H1 (cell line): ENCODE measurements at regions not wholly inside any gene's neighbourhood (a gene's known extent, or its start where the extent isn't known, plus 50 kb on each side); places are given as distances from the start of the nearest gene placed in this dataset.

Source experiments
- CTCF ChIA-PET: fragments of 300-600 bp; sonication (Branson Sonifier 250); formaldehyde crosslinking; loops from one replicate; lab custom pipeline; 2021; ENCODE audit not compliant: partially characterized antibody; lab: Charles Lee
- POLR2A ChIA-PET: fragments of 300-600 bp; sonication (Branson Sonifier 250); formaldehyde crosslinking; loops from one replicate; lab custom pipeline; 2021; ENCODE audit warnings: inconsistent platforms; ENCODE audit not compliant: partially characterized antibody; lab: Charles Lee
- DNase-seq, 2 experiments: peaks; one replicate each; pipeline versions ENCODE4 v3.0.0 to v3.0.0-alpha.2; 2010 to 2022; ENCODE audit warnings: low spot score in 2 of 2, low read depth in 1 of 2, mixed read lengths in 1 of 2
- FAIRE-seq: peaks from 2 replicates; lab custom pipeline; 2011; peaks lifted over from hg19 to GRCh38; lab: Jason Lieb, UNC
- H2AFZ ChIP-seq: 2 replicates; pipeline ENCODE4 v1.8.1; 2012; ENCODE audit warnings: low read length, inconsistent platforms
- H2AK5ac ChIP-seq: 2 replicates; pipeline ENCODE4 v1.6.1; 2013; ENCODE audit warnings: low read depth, low read length
- H2BK120ac ChIP-seq: replicated peaks from 2 replicates; pipeline ENCODE3; 2013; ENCODE audit warnings: low read depth, low read length, inconsistent platforms
- H2BK12ac ChIP-seq: 2 replicates; pipeline ENCODE4 v1.6.1; 2013; ENCODE audit warnings: low read depth, low read length
- H2BK15ac ChIP-seq: 2 replicates; pipeline ENCODE4 v1.6.1; 2013; ENCODE audit warnings: low read length
- H2BK20ac ChIP-seq: 2 replicates; pipeline ENCODE4 v1.6.1; 2013; ENCODE audit warnings: low read length
- H2BK5ac ChIP-seq: 2 replicates; pipeline ENCODE4 v1.6.1; 2013; ENCODE audit warnings: low read depth, low read length
- H3K14ac ChIP-seq: 2 replicates; pipeline ENCODE4 v1.6.1; 2013; ENCODE audit warnings: inconsistent platforms; ENCODE audit not compliant: insufficient read length
- H3K18ac ChIP-seq: 2 replicates; pipeline ENCODE4 v1.6.1; 2013; ENCODE audit warnings: low read length; ENCODE audit errors: extremely low read depth
- H3K23ac ChIP-seq: 2 replicates; pipeline ENCODE4 v1.6.1; 2013; ENCODE audit warnings: inconsistent platforms; ENCODE audit not compliant: insufficient read length
- H3K23me2 ChIP-seq: 2 replicates; pipeline ENCODE4 v1.6.1; 2013; ENCODE audit warnings: low read depth, low read length
- H3K27ac ChIP-seq: 2 replicates; pipeline ENCODE4 v1.6.1; 2011; ENCODE audit warnings: low read depth, low read length, inconsistent platforms
- H3K27me3 ChIP-seq, 4 experiments: replicated peaks in 1 of 4; 1 replicate in 1 of 4; 2 replicates in 3 of 4; pipeline versions ENCODE4 v1.6.1 to v1.8.1; 2011 to 2013; ENCODE audit warnings: low read length in 3 of 4, mild to moderate bottlenecking in 3 of 4, inconsistent platforms in 2 of 4, mixed read lengths in 2 of 4, moderate library complexity in 1 of 4; ENCODE audit not compliant: control insufficient read depth in 3 of 4, insufficient read depth in 3 of 4; ENCODE audit errors: extremely low read depth in 1 of 4
- H3K36me3 ChIP-seq, 4 experiments: 2 replicates each; pipeline versions ENCODE4 v1.6.1 to v1.8.1; 2011 to 2013; ENCODE audit warnings: mild to moderate bottlenecking in 4 of 4, low read length in 3 of 4, moderate library complexity in 2 of 4, control low read depth in 1 of 4, inconsistent platforms in 1 of 4; ENCODE audit not compliant: insufficient read depth in 4 of 4, control insufficient read depth in 2 of 4
- H3K4ac ChIP-seq: replicated peaks from 2 replicates; pipeline ENCODE3; 2013; ENCODE audit warnings: low read length, low read depth, mixed read lengths, inconsistent platforms; ENCODE audit not compliant: insufficient read length
- H3K4me1 ChIP-seq, 4 experiments: replicated peaks in 1 of 4; 1 replicate in 1 of 4; 2 replicates in 3 of 4; pipeline versions ENCODE4 v1.6.1 to v1.8.1; 2011 to 2013; ENCODE audit warnings: low read length in 3 of 4, inconsistent platforms in 2 of 4, mixed read lengths in 1 of 4; ENCODE audit not compliant: insufficient read depth in 4 of 4, control insufficient read depth in 3 of 4
- H3K4me2 ChIP-seq, 2 experiments: 2 replicates each; pipeline versions ENCODE4 v1.6.1 to v1.8.1; 2011 to 2013; ENCODE audit warnings: low read depth in 2 of 2, low read length in 2 of 2, control low read depth in 1 of 2, inconsistent platforms in 1 of 2, mild to moderate bottlenecking in 1 of 2; ENCODE audit not compliant: insufficient read depth in 1 of 2
- H3K4me3 ChIP-seq, 4 experiments: fragments of 200-600, 300-600 bp in 1 of 4; sonication (generic), shearing (Covaris generic), sonication (Bioruptor Twin) in 1 of 4; 2 replicates each; pipeline versions ENCODE4 v1.5.1 to v1.8.1; 2011 to 2016; ENCODE audit warnings: low read length in 4 of 4, low read depth in 3 of 4, control low read depth in 2 of 4, inconsistent platforms in 2 of 4, mild to moderate bottlenecking in 2 of 4, mixed read lengths in 1 of 4, moderate library complexity in 1 of 4; ENCODE audit not compliant: insufficient read depth in 2 of 4; ENCODE audit errors: extremely low read depth in 1 of 4
- H3K56ac ChIP-seq: replicated peaks from 2 replicates; pipeline ENCODE3; 2013; ENCODE audit warnings: low read depth, mild to moderate bottlenecking, mixed read lengths, low read length, inconsistent platforms; ENCODE audit not compliant: insufficient read length
- H3K79me1 ChIP-seq: 2 replicates; pipeline ENCODE4 v1.6.1; 2013; ENCODE audit warnings: low read depth, low read length, control low read depth
- H3K79me2 ChIP-seq, 2 experiments: 2 replicates each; pipeline versions ENCODE4 v1.6.1 to v1.8.1; 2012 to 2013; ENCODE audit warnings: low read length in 2 of 2, mild to moderate bottlenecking in 2 of 2, inconsistent platforms in 1 of 2; ENCODE audit not compliant: insufficient read depth in 2 of 2, control insufficient read depth in 1 of 2
- H3K9ac ChIP-seq, 4 experiments: replicated peaks in 1 of 4; 1 replicate in 1 of 4; 2 replicates in 3 of 4; pipeline versions ENCODE4 v1.6.1 to v1.8.1; 2011 to 2013; ENCODE audit warnings: low read depth in 3 of 4, low read length in 3 of 4, control low read depth in 2 of 4, mild to moderate bottlenecking in 2 of 4, moderate library complexity in 2 of 4, inconsistent platforms in 1 of 4; ENCODE audit errors: extremely low read depth in 1 of 4
- H3K9me3 ChIP-seq, 2 experiments: 2 replicates each; pipeline versions ENCODE4 v1.6.1 to v1.8.1; 2012 to 2013; ENCODE audit warnings: mild to moderate bottlenecking in 2 of 2, moderate library complexity in 2 of 2, control low read depth in 1 of 2, inconsistent platforms in 1 of 2, low read depth in 1 of 2, low read length in 1 of 2, mixed read lengths in 1 of 2; ENCODE audit not compliant: insufficient read depth in 2 of 2
- H4K20me1 ChIP-seq, 2 experiments: replicated peaks in 1 of 2; 2 replicates each; pipeline versions ENCODE3 to v1.8.1; 2011 to 2013; ENCODE audit warnings: inconsistent platforms in 2 of 2, low read length in 2 of 2, mild to moderate bottlenecking in 1 of 2; ENCODE audit not compliant: insufficient read depth in 2 of 2, control insufficient read depth in 1 of 2
- H4K5ac ChIP-seq: 2 replicates; pipeline ENCODE4 v1.6.1; 2013; ENCODE audit warnings: low read length, low read depth, mixed read lengths, inconsistent platforms; ENCODE audit not compliant: insufficient read length
- H4K8ac ChIP-seq: 2 replicates; pipeline ENCODE4 v1.8.0; 2013; ENCODE audit warnings: mild to moderate bottlenecking, moderate library complexity, low read length, inconsistent platforms; ENCODE audit not compliant: insufficient read depth; ENCODE audit errors: extremely low read depth
- H4K91ac ChIP-seq: replicated peaks from 2 replicates; pipeline ENCODE3; 2013; ENCODE audit warnings: low read length, mixed read lengths, inconsistent platforms; ENCODE audit not compliant: insufficient read length
- GABPA ChIP-seq: IDR thresholded peaks from 2 replicates; pipeline ENCODE4 v1.6.1; 2011; ENCODE audit warnings: mild to moderate bottlenecking, low read length, moderate library complexity, borderline replicate concordance; ENCODE audit not compliant: insufficient read depth
- KDM1A ChIP-seq: fragments of 200-600, 300-600 bp; sonication (generic); IDR thresholded peaks from 2 replicates; pipeline ENCODE4 v1.7.1; 2016; ENCODE audit warnings: mild to moderate bottlenecking, low read length, borderline replicate concordance
- MAFK ChIP-seq: IDR thresholded peaks from 2 replicates; pipeline ENCODE4 v1.6.1; 2012; ENCODE audit warnings: low read depth, mild to moderate bottlenecking, improper control_type of control experiment, low read length
- NANOG ChIP-seq: IDR thresholded peaks from 2 replicates; pipeline ENCODE4 v1.6.1; 2011; ENCODE audit warnings: low read length, low read depth, mild to moderate bottlenecking, inconsistent platforms; ENCODE audit not compliant: insufficient read depth, poor library complexity, severe bottlenecking
- NRF1 ChIP-seq: IDR thresholded peaks from 2 replicates; pipeline ENCODE4 v1.6.1; 2011; ENCODE audit warnings: mild to moderate bottlenecking, low read depth, low read length, improper control_type of control experiment
- POLR2AphosphoS5 ChIP-seq: IDR thresholded peaks from 2 replicates; pipeline ENCODE4 v1.6.1; 2011; ENCODE audit warnings: low read depth, low read length
- RAD21 ChIP-seq, 2 experiments: IDR thresholded peaks in 1 of 2; conservative IDR thresholded peaks in 1 of 2; 2 replicates each; pipeline ENCODE4 v1.6.1; 2011; ENCODE audit warnings: low read depth in 2 of 2, low read length in 2 of 2, improper control_type of control experiment in 1 of 2, inconsistent platforms in 1 of 2, mild to moderate bottlenecking in 1 of 2, moderate library complexity in 1 of 2
- SRF ChIP-seq: IDR thresholded peaks from 2 replicates; pipeline ENCODE4 v1.6.1; 2011; ENCODE audit warnings: mild to moderate bottlenecking, low read depth, low read length, moderate library complexity
- WGBS, 2 experiments: shearing (Covaris generic) in 1 of 2; methylation state at CpG; one replicate each; pipeline versions ENCODE4 v1.1.6 to v1.1.7; 2013 to 2015; ENCODE audit warnings: low lambda C conversion rate in 2 of 2, mixed read lengths in 2 of 2, inconsistent platforms in 1 of 2, low coverage in 1 of 2, missing lambda C conversion rate in 1 of 2; ENCODE audit not compliant: insufficient replicate concordance in 2 of 2, insufficient coverage in 1 of 2, insufficient read length in 1 of 2; ENCODE audit errors: extremely low coverage in 1 of 2, missing lambda C conversion rate in 1 of 2; 5-methylcytosine and 5-hydroxymethylcytosine counted together

DNA sequence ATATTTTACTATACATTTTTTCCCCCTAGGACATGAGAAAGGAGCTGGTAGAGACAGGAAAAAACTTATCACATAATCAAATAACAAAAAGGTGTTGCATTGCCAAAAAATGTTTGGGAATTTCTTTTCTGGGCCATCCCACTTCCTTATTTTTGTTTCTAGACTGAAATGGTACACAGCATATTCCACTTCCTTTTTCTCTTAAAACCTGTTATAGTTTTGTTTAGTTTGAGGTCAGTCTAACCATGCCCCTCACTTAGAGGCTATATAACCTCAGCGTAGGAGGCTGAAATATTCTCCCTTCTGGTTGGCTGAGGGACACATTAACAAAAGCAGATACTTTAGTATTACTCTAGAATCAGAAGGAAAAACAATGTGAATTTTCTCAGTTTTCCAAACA is 323.9 kb downstream of the GJA1 start:
- WGBS, 2 experiments: 92% methylated on average over 1 of the region's 1 CpG; no CpG with 5 or more reads in 1 of the 2 experiments
- ChIA-PET CTCF (no interaction called here), POLR2A (no interaction called here)
- no peak for TF ChIP-seq SRF
- TF ChIP-seq POLR2AphosphoS5: no peak
- TF ChIP-seq RAD21 (IDR thresholded peaks at IDR 0.05 in 1 of 2, conservative IDR thresholded peaks at IDR 0.05 in 1 of 2; ENCODE audit: low read depth in 2 of 2, low read length in 2 of 2): no peak
- TF ChIP-seq MAFK: no peak
- TF ChIP-seq KDM1A: no peak
- no peak for TF ChIP-seq NRF1
- no peak for TF ChIP-seq GABPA
- no peak for TF ChIP-seq NANOG

More for the DNA sequence above, 323.9 kb downstream of the GJA1 start:
- no peak overlapping the region for H4K8ac ChIP-seq
- no peak for FAIRE-seq
- H3K4me3 ChIP-seq: no peak overlapping the region
- no peak overlapping the region for H3K4me2 ChIP-seq
- H3K36me3 ChIP-seq: no peaks in the 10 kb centered on the region
- H2BK20ac ChIP-seq: no peak overlapping the region
- H2AK5ac ChIP-seq: no peak overlapping the region
- H2BK5ac ChIP-seq: no peak overlapping the region
- H2BK15ac ChIP-seq: no peak overlapping the region
- H3K9me3 ChIP-seq: no peaks in the 10 kb centered on the region
- H4K5ac ChIP-seq: no peak overlapping the region
- DNase-seq: no peak
- no peaks in the 10 kb centered on the region for H4K20me1 ChIP-seq
- H3K27me3 ChIP-seq: no peaks in the 10 kb centered on the region
- no peak overlapping the region for H3K4ac ChIP-seq
- H3K9ac ChIP-seq: no peak overlapping the region
- H3K79me2 ChIP-seq: no peaks in the 10 kb centered on the region
- H3K27ac ChIP-seq: no peak overlapping the region
- no peaks in the 10 kb centered on the region for H3K23me2 ChIP-seq
- no peak overlapping the region for H4K91ac ChIP-seq
- H3K23ac ChIP-seq: no peak overlapping the region
- H2AFZ ChIP-seq: no peak overlapping the region
- H3K56ac ChIP-seq: no peak overlapping the region
- H2BK12ac ChIP-seq: no peak overlapping the region
- no peak overlapping the region for H3K14ac ChIP-seq
- H3K79me1 ChIP-seq: no peaks in the 10 kb centered on the region
- no peak overlapping the region for H3K18ac ChIP-seq
- H2BK120ac ChIP-seq: no peak overlapping the region
- no peaks in the 10 kb centered on the region for H3K4me1 ChIP-seq
